ENCODE measurements at regions not wholly inside any gene's neighbourhood (a gene's known extent, or its start where the extent isn't known, plus 50 kb on each side); places are given as distances from the start of the nearest gene placed in this dataset.

DNA sequence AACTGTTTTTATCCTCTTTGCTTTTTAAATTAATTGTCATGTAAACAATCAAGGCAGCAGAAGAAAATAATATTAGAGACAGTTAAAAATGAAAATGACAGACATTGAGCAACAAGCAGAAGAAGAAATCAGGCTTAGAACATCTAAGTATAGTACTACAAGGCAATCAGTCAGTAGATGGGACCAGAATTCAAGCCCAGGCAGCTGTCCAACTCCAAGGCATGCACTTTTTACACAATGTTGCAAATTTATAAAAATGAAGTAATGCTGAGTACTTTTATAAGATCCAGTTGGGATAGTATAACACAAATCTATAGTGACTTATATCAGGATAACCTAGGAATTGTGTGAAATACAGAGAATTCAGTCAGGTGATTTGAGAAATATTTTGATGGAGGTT, 2815.8 kb downstream of the PCDH9 start:
- Histone ChIP-seq H3K9ac (no peak overlapping the region), H3K36me3 (no peaks in the 10 kb centered on the region), H3K27me3 (no peaks in the 10 kb centered on the region), H3K27ac (no peak overlapping the region), H3K4me1 (no peaks in the 10 kb centered on the region), H3K9me3 (no peaks in the 10 kb centered on the region), H3K4me2 (no peak overlapping the region), H4K20me1 (no peaks in the 10 kb centered on the region), H3K4me3 (no peak overlapping the region)
- no peak for TF ChIP-seq Cebpa-rat (IDR thresholded peaks at IDR 0.05)

DNA sequence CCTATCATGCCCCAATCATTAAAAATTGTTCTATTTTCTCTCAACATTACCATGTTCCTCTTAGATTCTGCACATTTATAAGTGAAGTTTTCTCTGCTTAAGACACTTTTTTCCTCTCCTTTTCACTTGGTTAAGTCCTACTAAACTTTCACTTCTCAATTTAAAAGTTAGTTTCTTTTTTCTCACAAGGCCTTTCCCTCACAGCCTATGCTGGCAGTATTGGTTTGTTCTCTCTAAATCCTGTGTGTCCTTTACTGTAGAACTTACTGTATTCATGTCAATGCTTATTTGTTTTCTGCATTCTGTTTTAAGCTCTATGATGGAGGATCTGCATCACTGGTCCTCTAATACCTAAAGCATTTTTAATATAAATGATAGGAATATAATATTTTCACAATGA, 2816.6 kb downstream of the PCDH9 start:
- Histone ChIP-seq H3K4me1 (no peaks in the 10 kb centered on the region), H3K27ac (no peak overlapping the region), H3K4me2 (no peak overlapping the region), H4K20me1 (no peaks in the 10 kb centered on the region), H3K4me3 (no peak overlapping the region), H3K9me3 (no peaks in the 10 kb centered on the region), H3K36me3 (no peaks in the 10 kb centered on the region), H3K27me3 (no peaks in the 10 kb centered on the region), H3K9ac (no peak overlapping the region)
- TF ChIP-seq Cebpa-rat (IDR thresholded peaks at IDR 0.05): no peak

DNA sequence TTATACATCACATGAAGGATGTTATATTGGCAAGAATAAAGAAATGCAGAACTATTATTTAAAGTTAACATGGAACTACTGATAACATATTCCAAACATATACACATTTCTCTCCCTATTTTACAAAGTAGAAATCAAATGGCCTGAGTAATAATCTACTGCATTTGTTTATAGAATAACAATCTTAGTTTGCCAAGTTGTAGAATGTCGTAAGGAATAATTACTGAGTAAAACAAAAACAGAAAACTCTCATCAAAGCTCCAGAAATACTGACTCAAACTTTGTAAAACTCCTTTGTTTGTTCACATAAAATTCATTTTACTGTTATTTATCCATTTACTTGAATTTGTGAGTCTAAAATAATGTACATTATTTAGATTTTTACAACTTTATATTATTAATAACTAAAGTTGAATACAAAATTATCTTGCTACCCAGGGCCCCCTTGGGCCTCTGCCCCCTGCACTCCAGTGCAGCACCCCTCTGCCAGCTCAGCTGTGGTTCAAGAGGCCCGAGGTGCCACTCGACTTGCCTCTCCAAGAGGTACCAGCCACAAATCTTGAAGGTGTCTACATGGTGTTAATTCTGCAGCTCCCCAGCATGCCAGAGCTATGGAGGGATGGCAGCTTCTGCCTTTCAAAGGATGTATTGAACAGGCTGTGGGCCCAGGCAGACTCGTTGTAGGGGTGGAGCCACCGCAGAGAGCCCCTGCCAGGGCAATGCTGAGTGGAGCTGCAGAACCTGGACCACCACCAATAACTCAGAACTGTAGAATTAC, 2819.7 kb downstream of the PCDH9 start:
- Histone ChIP-seq H4K20me1 (no peaks in the 10 kb centered on the region), H3K9ac (no peak overlapping the region), H3K27ac (no peak overlapping the region), H3K36me3 (no peaks in the 10 kb centered on the region), H3K4me1 (no peaks in the 10 kb centered on the region), H3K9me3 (no peaks in the 10 kb centered on the region), H3K4me2 (no peak overlapping the region), H3K4me3 (no peak overlapping the region), H3K27me3 (no peaks in the 10 kb centered on the region)
- no peak for TF ChIP-seq Cebpa-rat (IDR thresholded peaks at IDR 0.05)

DNA sequence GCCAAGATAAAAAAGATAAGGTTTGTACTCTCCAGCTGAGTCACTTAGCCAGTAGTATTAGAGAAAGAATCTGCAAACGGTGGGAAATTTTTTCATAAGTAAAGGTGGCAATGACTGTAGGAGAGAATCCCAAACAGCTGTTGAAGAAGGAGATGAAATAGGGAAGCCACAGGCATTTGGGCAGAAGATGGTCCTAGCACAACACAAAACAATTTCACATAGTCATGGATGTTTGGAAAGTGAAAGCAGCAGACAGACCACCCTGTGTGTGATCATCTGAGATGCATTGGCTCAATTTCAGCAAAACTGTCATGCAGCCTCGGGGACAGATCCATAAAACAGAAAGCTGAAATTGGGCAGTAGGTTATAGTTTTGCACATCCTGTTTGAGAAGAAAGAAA, 2832.4 kb downstream of the PCDH9 start:
- no peak overlapping the region for H3K27ac ChIP-seq
- H3K9ac ChIP-seq: no peak overlapping the region
- no peaks in the 10 kb centered on the region for H3K9me3 ChIP-seq
- H3K4me2 ChIP-seq: no peak overlapping the region
- H3K4me3 ChIP-seq: no peak overlapping the region
- H3K27me3 ChIP-seq: no peaks in the 10 kb centered on the region
- TF ChIP-seq Cebpa-rat (IDR thresholded peaks at IDR 0.05): no peak
- H4K20me1 ChIP-seq: no peaks in the 10 kb centered on the region
- no peaks in the 10 kb centered on the region for H3K36me3 ChIP-seq
- no peaks in the 10 kb centered on the region for H3K4me1 ChIP-seq

DNA sequence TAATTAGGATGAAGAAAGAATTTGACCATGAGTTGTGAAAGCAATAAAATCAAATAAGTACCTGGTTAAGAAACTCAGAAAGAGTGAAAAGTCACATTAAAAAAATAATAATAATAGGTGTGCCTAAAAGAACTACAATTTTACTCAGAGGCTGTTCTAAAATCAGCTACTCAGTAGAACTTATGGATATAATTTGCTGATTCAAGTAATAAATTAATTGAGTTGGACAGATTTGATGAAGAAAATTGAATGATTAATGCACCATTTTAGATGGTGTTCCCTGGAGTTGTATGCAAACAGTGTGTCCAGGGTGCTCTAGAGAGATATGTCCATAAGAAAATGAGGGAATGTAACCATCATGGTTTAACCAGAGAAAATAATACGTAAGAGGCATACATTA, 2852.5 kb downstream of the PCDH9 start:
- H3K4me3 ChIP-seq: no peak overlapping the region
- no peak overlapping the region for H3K4me2 ChIP-seq
- H3K4me1 ChIP-seq: no peaks in the 10 kb centered on the region
- H3K9ac ChIP-seq: no peak overlapping the region
- no peaks in the 10 kb centered on the region for H3K27me3 ChIP-seq
- H4K20me1 ChIP-seq: no peaks in the 10 kb centered on the region
- H3K27ac ChIP-seq: no peak overlapping the region
- no peak for TF ChIP-seq Cebpa-rat (IDR thresholded peaks at IDR 0.05)
- no peaks in the 10 kb centered on the region for H3K36me3 ChIP-seq
- H3K9me3 ChIP-seq: peaks cover 20% of the 10 kb centered on the region

DNA sequence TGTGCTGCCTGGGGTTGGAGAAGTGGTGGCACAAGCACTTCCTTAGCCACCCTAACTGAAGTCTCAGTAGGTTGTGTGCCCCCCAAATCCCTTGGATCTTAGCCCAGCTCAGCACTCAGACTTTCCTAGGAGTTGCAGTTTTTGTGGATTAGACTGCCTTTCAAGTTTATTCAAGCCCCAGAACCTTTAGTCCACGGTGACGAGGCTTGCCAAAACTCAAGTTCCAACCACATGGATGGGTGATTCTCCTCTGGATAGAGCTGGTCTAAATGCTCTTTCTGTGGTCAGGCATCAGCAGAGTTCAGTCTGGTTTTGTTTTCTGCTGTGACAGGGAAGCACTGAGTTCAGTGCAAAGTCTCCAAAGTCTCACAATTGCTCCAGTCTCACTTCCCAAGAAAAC, 2858.7 kb downstream of the PCDH9 start:
- Histone ChIP-seq H3K27ac (no peak overlapping the region), H3K4me2 (no peak overlapping the region)
- TF ChIP-seq Cebpa-rat (IDR thresholded peaks at IDR 0.05): no peak

DNA sequence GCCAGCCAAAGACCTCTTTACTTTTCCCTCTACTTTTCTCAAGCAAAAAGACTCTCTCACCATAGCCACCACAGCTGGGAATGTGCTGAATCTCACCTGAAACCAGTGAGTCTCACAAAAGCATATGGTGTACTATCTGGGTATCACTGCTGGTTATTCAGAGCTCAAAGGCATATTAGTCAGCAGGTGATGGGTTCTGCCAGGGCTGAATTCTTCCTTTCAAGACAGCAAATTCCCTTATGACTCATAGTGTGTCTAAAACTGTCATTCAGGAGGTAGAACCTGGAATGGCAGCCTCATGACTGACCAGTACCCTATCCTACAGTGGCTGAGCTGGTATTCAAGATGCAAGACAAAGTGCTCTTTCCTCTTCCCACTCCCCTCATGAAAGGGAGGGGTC, 2859.1 kb downstream of the PCDH9 start:
- Histone ChIP-seq H3K27me3 (no peaks in the 10 kb centered on the region), H3K9me3 (peaks cover 20% of the 10 kb centered on the region), H3K4me2 (no peak overlapping the region), H3K9ac (no peak overlapping the region), H4K20me1 (no peaks in the 10 kb centered on the region), H3K4me3 (no peak overlapping the region), H3K36me3 (no peaks in the 10 kb centered on the region), H3K27ac (no peak overlapping the region), H3K4me1 (no peaks in the 10 kb centered on the region)
- no peak for TF ChIP-seq Cebpa-rat (IDR thresholded peaks at IDR 0.05)

More for the DNA sequence above, 2858.7 kb downstream of the PCDH9 start:
- Histone ChIP-seq H3K4me1 (no peaks in the 10 kb centered on the region), H3K36me3 (no peaks in the 10 kb centered on the region), H3K9me3 (peaks cover 20% of the 10 kb centered on the region), H3K4me3 (no peak overlapping the region), H3K9ac (no peak overlapping the region), H3K27me3 (no peaks in the 10 kb centered on the region), H4K20me1 (no peaks in the 10 kb centered on the region)

DNA sequence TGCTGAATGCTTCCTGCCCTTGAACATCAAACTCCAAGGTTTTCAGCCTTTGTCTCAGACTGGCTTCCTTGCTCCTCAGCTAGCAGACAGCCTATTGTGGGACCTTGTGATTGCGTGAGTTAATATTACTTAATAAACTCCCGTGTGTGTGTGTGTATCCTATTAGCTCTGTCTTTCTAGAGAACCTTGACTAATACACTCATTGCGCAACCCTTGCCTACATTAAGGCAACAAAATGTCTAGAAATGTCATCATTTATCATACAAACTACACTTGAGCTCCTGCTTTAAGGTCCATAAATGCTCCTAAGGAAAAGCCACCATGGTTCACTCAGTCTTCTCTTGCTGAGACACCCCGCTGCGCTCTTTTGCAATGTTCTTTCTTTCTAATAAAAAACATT, 2861.0 kb downstream of the PCDH9 start:
- H3K36me3 ChIP-seq: no peaks in the 10 kb centered on the region
- H3K4me3 ChIP-seq: no peak overlapping the region
- no peaks in the 10 kb centered on the region for H3K4me1 ChIP-seq
- TF ChIP-seq Cebpa-rat (IDR thresholded peaks at IDR 0.05): peak; percentile 83; the same call in 1 of the 2 replicates
- H3K27me3 ChIP-seq: no peaks in the 10 kb centered on the region
- H4K20me1 ChIP-seq: no peaks in the 10 kb centered on the region
- peaks cover 12% of the 10 kb centered on the region for H3K9me3 ChIP-seq
- no peak overlapping the region for H3K27ac ChIP-seq
- H3K9ac ChIP-seq: no peak overlapping the region
- H3K4me2 ChIP-seq: no peak overlapping the region

DNA sequence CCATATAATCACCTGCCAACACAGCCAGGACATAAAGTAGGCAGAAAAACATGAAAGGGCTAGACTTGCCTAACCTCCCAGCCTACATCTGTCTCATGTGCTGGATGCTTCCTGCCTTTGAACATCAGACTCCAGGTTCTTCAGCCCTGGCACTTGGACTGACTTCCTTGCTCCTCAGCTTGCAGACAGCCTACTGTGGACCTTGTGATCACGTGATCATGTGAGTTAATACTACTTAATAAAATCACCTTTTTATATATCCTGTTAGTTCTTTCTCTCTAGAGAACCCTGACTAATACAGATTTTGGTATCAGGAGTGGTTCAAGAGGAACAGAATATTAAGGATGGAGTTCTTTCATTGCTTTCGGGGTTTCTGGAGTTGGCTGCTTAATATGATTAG, 2867.6 kb downstream of the PCDH9 start:
- no peak overlapping the region for H3K4me3 ChIP-seq
- H4K20me1 ChIP-seq: no peaks in the 10 kb centered on the region
- H3K27me3 ChIP-seq: no peaks in the 10 kb centered on the region
- no peak overlapping the region for H3K4me2 ChIP-seq
- no peaks in the 10 kb centered on the region for H3K36me3 ChIP-seq
- H3K9me3 ChIP-seq: no peaks in the 10 kb centered on the region
- no peaks in the 10 kb centered on the region for H3K4me1 ChIP-seq
- TF ChIP-seq Cebpa-rat (IDR thresholded peaks at IDR 0.05): no peak
- no peak overlapping the region for H3K27ac ChIP-seq
- no peak overlapping the region for H3K9ac ChIP-seq

DNA sequence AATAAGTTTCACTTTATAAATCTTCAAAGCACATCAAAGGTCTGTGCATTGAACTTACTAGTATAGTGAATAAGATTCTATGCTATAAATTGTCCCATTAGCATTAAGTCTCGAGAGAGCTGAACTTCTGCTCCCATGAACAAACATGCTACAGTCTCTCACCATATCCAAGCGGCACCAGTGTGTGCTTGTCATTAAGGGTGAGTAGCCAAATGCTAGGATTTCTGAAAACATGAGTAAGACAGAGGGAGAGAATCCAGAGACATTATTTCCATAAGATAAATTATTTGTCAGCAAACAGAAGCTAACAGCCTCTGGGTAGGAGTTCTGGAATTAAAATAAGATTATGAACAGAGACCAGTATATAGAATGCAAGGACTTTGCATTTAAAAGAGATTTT, 2882.5 kb downstream of the PCDH9 start:
- Histone ChIP-seq H3K4me3 (no peak overlapping the region), H3K27ac (no peak overlapping the region), H3K4me2 (no peak overlapping the region), H3K36me3 (no peaks in the 10 kb centered on the region), H4K20me1 (no peaks in the 10 kb centered on the region), H3K9ac (no peak overlapping the region), H3K9me3 (no peaks in the 10 kb centered on the region), H3K27me3 (no peaks in the 10 kb centered on the region), H3K4me1 (no peaks in the 10 kb centered on the region)
- no peak for TF ChIP-seq Cebpa-rat (IDR thresholded peaks at IDR 0.05)

Data from BLaER1 (cell line).